Posterior cingulate gyrus (tissue), 11 donors: ENCODE measurements at regions not wholly inside any gene's neighbourhood (a gene's known extent, or its start where the extent isn't known, plus 50 kb on each side); places are given as distances from the start of the nearest gene placed in this dataset.
A peak's percentile ranks its signal among the peaks of the same experiment; 100 is the strongest.

Experiments
- DNase-seq, 10 donors: peaks; one replicate each; pipeline versions ENCODE4 v3.0.0 to v3.0.0-alpha.2; 2020 to 2021; ENCODE audit warnings: mixed read lengths in 3 of 10
- intact Hi-C: fragments of 100-400 bp; cut with DNase I; formaldehyde crosslinking; loops from one replicate; pipeline ENCODE4 v1.15.1; 2023

DNA sequence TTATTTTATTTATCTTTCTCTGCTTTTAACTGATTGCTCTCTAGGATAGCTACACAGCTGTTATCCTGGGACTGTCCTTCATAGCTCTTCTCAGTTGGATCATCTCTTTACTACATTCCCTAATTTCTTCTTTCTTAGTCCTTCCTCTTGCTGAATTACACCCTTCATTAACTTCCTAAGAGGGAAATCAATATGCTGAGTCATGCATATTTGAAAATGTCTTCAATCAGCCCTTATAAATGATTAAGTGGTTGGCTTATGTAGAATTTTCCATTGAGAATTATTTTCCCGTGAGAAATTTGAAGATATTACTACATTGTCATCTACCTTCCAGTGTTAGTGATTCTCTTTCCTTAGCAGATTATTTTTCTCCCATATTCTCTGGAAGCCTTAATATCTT lies 214.2 kb downstream of the SOCS6 start:
- intact Hi-C loops = no loop called here
- DNase-seq = no peak

- intact Hi-C loops = no loop called here
- no peak for DNase-seq
Measured at GRCh38 chr18:70501358-70501757, 212.5 kb downstream of the SOCS6 start.

GRCh38 chr18:70500748-70501147 lies 211.9 kb downstream of the SOCS6 start:
- intact Hi-C loops = no loop called here
- DNase-seq = no peak

GRCh38 chr18:70499218-70499691 lies 210.4 kb downstream of the SOCS6 start:
- intact Hi-C loops = no loop called here
- DNase-seq = peak in 2 of 10 donors; percentile 75 to 76

DNA sequence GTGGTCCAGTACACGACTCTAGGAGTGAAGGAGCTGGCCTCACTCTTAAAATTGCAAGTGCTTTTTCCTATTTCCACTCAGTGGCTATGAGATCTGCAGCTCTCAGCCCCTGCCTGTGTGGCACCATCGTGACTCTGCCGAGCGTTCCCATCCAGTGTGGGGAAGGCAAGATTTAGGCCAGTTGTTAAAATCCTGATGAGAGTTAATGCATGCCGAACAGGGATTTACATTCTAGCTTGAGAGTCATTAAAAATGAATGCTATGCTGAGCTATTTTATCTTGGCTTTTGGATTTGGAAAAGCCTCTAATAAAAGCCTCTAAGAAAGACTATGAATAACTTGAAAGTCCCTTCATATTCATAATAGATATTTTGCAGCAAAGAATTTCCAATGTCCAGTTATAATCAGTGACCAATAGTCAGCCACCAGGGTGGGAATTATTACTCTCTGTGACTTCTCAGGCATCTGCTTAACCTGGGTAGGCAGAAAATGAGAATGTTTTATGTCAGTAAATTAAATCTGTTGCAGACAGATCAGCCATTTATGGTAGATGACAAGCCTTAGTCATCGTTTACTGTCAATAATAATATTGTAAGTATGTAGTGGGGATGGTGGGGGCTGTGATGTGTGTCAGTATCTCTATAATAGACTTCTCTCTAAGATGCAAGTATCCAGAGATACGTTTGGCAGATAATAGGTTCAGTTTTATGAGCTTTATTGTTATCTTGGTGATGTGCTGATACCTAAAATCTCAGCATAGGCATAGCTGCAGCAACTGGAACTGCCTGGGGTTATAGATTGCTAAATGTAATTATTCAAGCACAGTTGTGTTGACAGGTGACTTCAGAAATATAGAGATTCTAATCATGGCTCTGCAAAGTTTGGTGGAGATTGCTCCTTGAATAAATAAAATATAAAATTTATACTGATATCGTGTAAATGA lies 207.8 kb downstream of the SOCS6 start:
- intact Hi-C loops = no loop called here

GRCh38 chr18:70494524-70494923 lies 205.7 kb downstream of the SOCS6 start:
- intact Hi-C loops = no loop called here
- DNase-seq = no peak

More for the DNA sequence above, 207.8 kb downstream of the SOCS6 start:
- peak in 1 of 10 donors; percentile 16 for DNase-seq

DNA sequence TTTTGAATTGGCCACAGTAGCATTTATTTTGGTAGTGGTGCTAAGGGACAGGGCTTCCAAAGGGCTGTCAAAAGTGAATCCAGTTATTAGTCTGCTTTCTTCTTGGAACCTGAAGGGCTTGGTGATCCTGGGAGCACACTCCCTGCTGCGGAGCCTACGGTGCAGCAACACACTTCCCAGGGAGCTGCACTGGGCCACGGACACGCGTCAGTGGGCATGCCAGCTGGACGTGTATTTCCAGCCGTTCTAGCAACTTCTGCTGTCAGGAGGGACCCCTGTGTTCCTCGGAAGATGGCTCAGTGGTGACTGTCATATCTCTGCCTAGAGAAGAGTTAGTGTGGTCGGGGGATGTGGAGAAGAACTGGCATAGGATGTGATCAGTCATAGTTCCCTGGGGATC lies 204.6 kb downstream of the SOCS6 start:
- intact Hi-C loops = no loop called here
- no peak for DNase-seq

DNA sequence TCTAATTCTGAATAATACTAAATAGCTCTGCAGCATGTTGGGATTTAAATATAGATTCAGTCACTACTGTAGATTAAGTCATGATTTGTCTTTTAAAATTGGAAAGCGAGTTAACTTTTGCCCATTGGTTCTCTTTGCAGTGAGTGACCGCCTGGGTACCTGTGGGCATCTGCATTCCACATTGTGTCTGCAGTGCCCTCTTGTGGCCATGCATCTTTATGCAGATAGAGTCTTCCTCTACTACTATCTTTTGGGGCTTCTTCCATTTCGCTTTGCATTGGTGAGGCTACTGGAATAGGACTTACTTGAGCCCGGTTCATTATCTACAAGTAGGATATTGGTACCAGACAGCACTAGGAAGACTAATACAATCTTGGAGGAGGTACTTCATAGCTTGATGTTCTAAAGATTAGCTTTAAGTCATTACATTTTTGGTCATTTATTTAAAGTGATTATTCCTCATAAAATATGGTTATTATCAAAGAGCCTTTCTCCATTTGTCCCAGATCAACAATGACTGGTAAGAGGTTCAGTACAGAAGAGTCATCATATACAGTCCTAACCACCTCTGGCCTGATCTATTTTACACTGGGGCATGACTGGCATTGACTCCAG lies 203.0 kb downstream of the SOCS6 start:
- peak in 7 of 10 donors; percentile 55 to 92 (median 67) for DNase-seq

GRCh38 chr18:70489986-70490933 lies 201.4 kb downstream of the SOCS6 start:
- DNase-seq = peak in 4 of 10 donors; percentile 25 to 49 (median 38)

More for the DNA sequence above, 203.0 kb downstream of the SOCS6 start:
- intact Hi-C loops = no loop called here

GRCh38 chr18:70489571-70489970 lies 200.7 kb downstream of the SOCS6 start:
- no peak for DNase-seq
- intact Hi-C loops = no loop called here

More at GRCh38 chr18:70489986-70490933, 201.4 kb downstream of the SOCS6 start:
- intact Hi-C loops = loop anchor here (1.0 kb wide), 1 partner anchor 26 kb away; no protein-coding TSS in a partner anchor

DNA sequence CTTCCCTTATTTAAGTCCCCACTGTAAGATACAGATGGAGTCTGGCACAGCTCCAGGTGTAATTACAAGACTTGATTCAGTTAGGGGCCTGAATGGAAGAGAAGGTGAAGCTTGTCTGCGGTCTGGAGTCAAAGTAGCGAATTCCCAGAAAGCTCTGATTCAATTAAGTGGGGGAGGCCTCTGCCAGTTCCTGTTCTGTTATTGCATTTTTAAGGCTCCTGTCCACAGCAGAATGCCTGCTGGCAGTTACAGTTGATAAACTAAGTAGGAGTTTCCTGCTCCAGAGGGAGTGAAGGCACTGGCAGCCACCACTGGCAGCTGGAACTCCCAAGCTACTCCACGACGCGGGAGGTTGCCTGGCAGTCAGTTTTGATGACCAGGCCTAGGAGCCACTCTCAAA lies 181.1 kb downstream of the SOCS6 start:
- peak in 4 of 10 donors; percentile 33 to 83 (median 42) for DNase-seq
- intact Hi-C loops = no loop called here

- DNase-seq = peak in 4 of 10 donors; percentile 17 to 89 (median 48)
- intact Hi-C loops = no loop called here
Measured at GRCh38 chr18:70468861-70469547, 180.2 kb downstream of the SOCS6 start.

DNA sequence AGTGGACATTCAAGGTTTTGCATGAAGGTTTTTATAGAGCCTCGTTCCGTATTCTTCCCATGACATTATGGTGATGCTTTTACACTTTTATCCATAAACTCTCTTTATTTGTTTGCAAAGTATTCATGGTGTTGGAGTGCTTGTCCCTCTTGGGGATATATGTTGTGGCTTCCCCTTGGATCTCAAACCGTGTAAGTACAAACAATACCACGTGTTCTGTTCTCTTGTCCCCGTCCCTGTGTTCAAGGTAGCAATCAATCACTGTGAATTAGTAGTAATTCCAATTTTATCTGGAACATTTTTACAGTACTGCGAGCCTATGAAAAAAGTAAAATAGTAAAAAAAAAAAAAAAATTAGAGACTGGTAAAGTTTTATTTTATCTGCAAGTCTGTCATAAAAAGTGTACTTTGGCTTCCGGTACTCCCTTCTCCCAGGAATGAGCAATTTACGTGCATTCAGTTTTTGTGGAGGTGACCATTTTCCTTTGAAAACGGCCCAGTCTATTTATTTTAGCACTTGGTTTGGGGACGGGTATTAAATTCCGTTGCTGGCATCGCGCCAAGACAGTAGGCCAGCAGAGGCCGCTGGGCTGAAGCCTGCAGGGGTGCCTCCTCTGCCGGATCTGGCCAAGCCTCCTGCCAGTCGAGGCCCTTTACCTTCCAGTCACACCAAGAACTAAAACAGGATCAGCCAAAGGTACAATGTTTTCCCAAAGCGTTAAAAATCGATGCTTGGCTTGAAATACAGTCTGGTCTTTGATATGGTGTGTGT lies 175.7 kb downstream of the SOCS6 start:
- intact Hi-C loops = loop anchor here (1.0 kb wide), 1 partner anchor 26 kb away; no protein-coding TSS in a partner anchor
- peak; percentile 72 to 98 (median 87) for DNase-seq

DNA sequence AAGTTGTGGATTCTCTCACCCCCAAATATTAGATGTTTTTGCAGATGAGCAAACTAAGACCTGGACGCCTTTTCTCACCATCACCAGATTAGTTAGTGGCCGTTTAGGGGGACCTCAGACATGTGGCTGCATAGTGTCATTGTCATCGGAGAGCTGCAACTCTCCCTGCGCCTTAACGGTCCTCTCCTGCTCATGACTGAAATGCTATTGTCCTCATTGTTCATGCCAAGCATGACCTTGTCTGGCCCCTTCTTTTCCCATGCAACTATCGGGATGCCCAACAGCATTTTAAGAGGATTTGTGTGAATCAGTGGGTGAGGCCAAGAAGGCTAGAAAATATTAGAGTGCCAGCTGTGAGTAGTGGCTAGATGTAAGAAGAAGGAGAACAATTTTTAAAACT lies 174.2 kb downstream of the SOCS6 start:
- no peak for DNase-seq
- intact Hi-C loops = no loop called here

- intact Hi-C loops = no loop called here
- no peak for DNase-seq
Measured at GRCh38 chr18:70462078-70462439, 173.2 kb downstream of the SOCS6 start.

GRCh38 chr18:70461323-70462077 lies 172.7 kb downstream of the SOCS6 start:
- intact Hi-C loops = no loop called here
- DNase-seq = no peak

- intact Hi-C loops = no loop called here
- DNase-seq = no peak
Measured at GRCh38 chr18:70459731-70460130, 170.9 kb downstream of the SOCS6 start.

GRCh38 chr18:70459251-70459650 lies 170.4 kb downstream of the SOCS6 start:
- no peak for DNase-seq
- intact Hi-C loops = no loop called here
